GM06990 (cell line): ENCODE measurements at regions not wholly inside any gene's neighbourhood (a gene's known extent, or its start where the extent isn't known, plus 50 kb on each side); places are given as distances from the start of the nearest gene placed in this dataset.

Source experiments
- DNase-seq: peaks from one replicate; pipeline ENCODE4 v3.0.0-alpha.2; 2011; ENCODE audit not compliant: insufficient read length; ENCODE audit errors: extremely low read depth
- H3K27me3 ChIP-seq: replicated peaks from 2 replicates; pipeline ENCODE4 v1.6.0; 2011; ENCODE audit warnings: low read length; ENCODE audit not compliant: control insufficient read depth, insufficient read depth
- H3K36me3 ChIP-seq: 2 replicates; pipeline ENCODE4 v1.5.1; 2011; ENCODE audit warnings: low read length; ENCODE audit not compliant: control insufficient read depth, insufficient read depth
- H3K4me3 ChIP-seq: replicated peaks from 2 replicates; pipeline ENCODE4 v1.5.1; 2011; ENCODE audit warnings: low read depth, mild to moderate bottlenecking, control low read depth, low read length
- TF ChIP-seq, protein P1 (sequence below): IDR thresholded peaks from 2 replicates; pipeline ENCODE4 v1.5.1; 2011; ENCODE audit warnings: low read length, control low read depth, mild to moderate bottlenecking, inconsistent platforms; ENCODE audit not compliant: insufficient read depth, poor library complexity, severe bottlenecking

DNA sequence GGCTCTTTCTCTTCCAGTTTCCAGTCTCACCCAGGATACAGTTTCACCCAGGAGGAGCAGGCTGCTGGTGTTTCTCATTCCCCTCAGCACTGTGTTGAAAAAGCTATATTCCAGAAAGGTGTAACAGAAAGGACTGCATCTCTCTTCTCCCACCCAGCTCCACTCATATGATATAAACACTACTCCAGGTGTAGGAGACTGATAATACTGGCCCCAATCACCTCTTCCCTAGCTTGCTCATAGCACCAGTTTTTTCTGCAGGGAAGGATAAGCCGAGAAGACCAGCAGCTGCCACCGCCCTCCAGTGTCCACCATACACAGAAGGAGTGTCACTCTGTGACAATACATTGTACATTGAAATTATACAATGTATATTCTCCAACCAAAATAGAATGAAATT, 105.5 kb upstream of the STK26 start:
- Histone ChIP-seq H3K36me3 (no peaks in the 10 kb centered on the region), H3K4me3 (no peak overlapping the region), H3K27me3 (no peaks in the 10 kb centered on the region)
- no peak for DNase-seq
- TF ChIP-seq, protein P1, sequence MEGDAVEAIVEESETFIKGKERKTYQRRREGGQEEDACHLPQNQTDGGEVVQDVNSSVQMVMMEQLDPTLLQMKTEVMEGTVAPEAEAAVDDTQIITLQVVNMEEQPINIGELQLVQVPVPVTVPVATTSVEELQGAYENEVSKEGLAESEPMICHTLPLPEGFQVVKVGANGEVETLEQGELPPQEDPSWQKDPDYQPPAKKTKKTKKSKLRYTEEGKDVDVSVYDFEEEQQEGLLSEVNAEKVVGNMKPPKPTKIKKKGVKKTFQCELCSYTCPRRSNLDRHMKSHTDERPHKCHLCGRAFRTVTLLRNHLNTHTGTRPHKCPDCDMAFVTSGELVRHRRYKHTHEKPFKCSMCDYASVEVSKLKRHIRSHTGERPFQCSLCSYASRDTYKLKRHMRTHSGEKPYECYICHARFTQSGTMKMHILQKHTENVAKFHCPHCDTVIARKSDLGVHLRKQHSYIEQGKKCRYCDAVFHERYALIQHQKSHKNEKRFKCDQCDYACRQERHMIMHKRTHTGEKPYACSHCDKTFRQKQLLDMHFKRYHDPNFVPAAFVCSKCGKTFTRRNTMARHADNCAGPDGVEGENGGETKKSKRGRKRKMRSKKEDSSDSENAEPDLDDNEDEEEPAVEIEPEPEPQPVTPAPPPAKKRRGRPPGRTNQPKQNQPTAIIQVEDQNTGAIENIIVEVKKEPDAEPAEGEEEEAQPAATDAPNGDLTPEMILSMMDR, result no peak

DNA sequence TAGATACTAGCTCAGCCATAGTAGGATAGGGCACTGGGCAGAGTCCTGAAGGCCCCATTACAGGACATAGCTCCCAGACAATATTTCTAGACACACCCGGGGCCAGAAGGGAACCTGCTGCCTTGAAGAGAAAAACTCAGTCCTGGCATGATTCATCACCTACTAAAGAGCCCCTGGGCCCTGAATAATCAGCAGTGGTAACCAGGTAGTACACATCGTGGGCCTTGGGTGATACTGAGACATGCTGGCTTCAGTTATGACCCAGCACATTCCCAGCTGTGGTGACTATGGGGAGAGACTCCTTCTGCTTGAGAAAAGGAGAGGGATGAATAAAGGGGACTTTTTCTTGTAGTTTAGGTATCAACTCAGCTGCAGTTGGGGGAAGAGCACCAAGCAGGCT, 104.3 kb upstream of the STK26 start:
- TF ChIP-seq, protein P1, result no peak
- Histone ChIP-seq H3K27me3 (no peaks in the 10 kb centered on the region), H3K36me3 (no peaks in the 10 kb centered on the region), H3K4me3 (no peak overlapping the region)
- DNase-seq, result no peak

DNA sequence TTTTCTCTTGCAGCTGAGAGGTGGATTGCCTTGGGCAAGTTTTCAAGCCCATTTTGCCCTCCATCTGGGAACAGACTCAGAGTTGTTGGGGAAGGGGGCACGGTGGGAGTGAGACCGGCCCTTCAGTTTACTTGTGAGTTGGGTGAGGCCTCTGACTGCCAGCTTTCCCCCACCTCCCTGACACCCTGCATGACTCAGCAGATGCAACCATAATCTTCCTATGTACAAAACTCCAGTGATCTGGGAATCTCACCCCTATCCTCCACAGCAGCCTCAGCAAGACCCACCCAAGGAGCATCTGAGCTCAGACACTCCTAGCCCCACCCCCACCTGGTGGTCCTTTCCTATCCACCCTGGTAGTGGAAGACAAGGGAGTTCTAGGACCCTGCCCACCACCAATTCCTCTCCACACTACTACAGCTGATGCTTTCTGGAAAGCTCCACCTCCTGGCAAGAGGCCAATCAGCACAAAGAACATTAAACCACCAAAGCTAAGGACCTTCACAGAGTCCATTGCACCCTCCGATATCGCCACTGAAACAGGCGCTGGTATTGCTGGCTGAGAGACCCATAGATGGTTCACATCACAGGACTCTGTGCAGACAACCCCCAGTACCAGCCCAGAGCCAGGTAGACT, 99.4 kb upstream of the STK26 start:
- DNase-seq, result no peak

DNA sequence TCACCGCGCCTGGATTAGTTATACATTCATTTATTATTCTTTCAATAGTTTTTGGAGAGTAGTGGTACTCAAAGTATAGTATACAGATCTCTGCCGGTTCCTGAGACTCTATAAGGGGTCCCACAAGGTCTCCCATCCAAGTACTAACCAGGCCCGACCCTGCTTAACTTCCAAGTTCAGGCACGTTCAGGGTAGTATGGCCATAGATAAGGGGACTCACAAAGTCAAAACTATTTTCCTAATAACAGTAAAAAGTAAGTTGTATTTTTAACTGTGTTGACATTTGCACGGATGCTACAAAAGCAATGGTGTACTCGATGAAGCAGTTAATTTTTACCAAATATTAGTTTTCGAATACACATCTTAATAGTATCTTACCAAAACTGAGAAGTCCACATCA, 84.4 kb upstream of the STK26 start:
- Histone ChIP-seq H3K36me3 (no peaks in the 10 kb centered on the region), H3K4me3 (no peak overlapping the region), H3K27me3 (no peaks in the 10 kb centered on the region)
- no peak for DNase-seq
- TF ChIP-seq, protein P1, result no peak

More for the DNA sequence above, 99.4 kb upstream of the STK26 start:
- no peak overlapping the region for H3K4me3 ChIP-seq
- H3K36me3 ChIP-seq, result no peaks in the 10 kb centered on the region
- no peaks in the 10 kb centered on the region for H3K27me3 ChIP-seq
- TF ChIP-seq, protein P1, result no peak

GRCh38 chrX:131942034-131942433, 81.1 kb upstream of the STK26 start:
- TF ChIP-seq, protein P1, result no peak
- DNase-seq, result no peak
- no peaks in the 10 kb centered on the region for H3K36me3 ChIP-seq
- no peaks in the 10 kb centered on the region for H3K27me3 ChIP-seq
- H3K4me3 ChIP-seq, result no peak overlapping the region
